ENCODE measurements at regions not wholly inside any gene's neighbourhood (a gene's known extent, or its start where the extent isn't known, plus 50 kb on each side); places are given as distances from the start of the nearest gene placed in this dataset.

DNA sequence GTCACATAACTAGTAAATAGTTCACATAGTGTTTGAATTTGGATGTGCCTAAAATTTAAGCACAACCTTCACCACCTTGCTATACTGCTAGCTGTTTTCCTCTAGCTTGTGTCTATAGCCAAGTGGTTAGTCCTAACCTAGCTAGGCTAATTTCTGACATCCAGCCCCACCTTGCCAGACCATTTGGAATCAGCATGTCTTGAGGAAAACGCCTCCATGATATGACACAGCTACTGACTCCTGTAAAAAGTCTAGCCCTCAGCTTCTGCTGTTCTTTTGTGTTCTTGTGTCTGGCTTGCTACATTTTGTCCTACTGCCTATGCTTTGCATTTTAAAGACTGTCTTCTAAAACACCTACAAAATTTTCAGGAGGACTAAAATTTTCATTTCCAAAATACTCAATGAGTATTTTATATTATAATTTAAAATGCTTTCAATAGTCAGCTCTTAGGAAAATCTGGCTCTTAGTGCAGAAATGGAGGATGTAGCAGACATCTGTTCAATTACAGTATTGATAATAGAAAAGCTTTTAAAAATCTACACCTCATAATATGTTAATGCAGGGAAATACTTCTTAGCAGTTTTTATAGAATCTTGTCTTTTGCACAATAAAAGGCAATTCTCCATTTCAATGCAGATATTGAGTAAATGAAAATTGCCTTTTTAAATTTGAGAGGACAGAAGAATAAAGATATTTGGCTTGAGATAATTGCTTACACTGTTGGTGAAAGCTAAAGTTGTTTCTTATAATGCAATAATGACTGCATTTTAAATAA is 160.8 kb upstream of the APP start:
- no peaks in the 10 kb centered on the region for H3K27me3 ChIP-seq (ENCODE audit: control insufficient read depth, insufficient read depth, low read length)
- H3K4me3 ChIP-seq (ENCODE audit: low read depth, low read length) = no peak overlapping the region
- no peak for DNase-seq (ENCODE audit: low read depth)
- no peaks in the 10 kb centered on the region for H3K36me3 ChIP-seq (ENCODE audit: control insufficient read depth, insufficient read depth, low read length)
- TF ChIP-seq, protein P1, sequence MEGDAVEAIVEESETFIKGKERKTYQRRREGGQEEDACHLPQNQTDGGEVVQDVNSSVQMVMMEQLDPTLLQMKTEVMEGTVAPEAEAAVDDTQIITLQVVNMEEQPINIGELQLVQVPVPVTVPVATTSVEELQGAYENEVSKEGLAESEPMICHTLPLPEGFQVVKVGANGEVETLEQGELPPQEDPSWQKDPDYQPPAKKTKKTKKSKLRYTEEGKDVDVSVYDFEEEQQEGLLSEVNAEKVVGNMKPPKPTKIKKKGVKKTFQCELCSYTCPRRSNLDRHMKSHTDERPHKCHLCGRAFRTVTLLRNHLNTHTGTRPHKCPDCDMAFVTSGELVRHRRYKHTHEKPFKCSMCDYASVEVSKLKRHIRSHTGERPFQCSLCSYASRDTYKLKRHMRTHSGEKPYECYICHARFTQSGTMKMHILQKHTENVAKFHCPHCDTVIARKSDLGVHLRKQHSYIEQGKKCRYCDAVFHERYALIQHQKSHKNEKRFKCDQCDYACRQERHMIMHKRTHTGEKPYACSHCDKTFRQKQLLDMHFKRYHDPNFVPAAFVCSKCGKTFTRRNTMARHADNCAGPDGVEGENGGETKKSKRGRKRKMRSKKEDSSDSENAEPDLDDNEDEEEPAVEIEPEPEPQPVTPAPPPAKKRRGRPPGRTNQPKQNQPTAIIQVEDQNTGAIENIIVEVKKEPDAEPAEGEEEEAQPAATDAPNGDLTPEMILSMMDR (IDR thresholded peaks at IDR 0.05; ENCODE audit: insufficient read depth, low read length, poor library complexity, severe bottlenecking) = no peak

DNA sequence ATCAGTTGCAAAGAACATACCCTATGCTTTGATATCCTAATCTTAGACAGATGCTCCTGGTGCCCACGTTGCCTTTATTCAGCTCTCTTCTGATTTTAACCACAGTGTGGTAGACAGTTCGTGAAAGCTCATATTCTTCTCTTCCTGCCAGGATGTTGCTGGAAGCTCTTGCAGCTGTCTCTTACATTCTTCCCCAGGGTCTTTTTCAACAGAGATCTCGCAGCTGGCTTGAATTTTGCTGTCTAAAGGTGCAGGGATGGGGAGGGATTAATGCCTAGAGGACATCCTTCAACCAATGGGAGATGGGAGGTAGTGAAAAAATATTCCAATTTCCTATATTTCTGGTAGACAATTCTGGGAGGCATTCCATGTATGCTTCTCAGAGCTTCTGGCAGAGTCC is 150.0 kb upstream of the APP start:
- TF ChIP-seq, protein P1 (IDR thresholded peaks at IDR 0.05; ENCODE audit: insufficient read depth, low read length, poor library complexity, severe bottlenecking) = no peak
- H3K27me3 ChIP-seq (ENCODE audit: control insufficient read depth, insufficient read depth, low read length) = no peaks in the 10 kb centered on the region

DNA sequence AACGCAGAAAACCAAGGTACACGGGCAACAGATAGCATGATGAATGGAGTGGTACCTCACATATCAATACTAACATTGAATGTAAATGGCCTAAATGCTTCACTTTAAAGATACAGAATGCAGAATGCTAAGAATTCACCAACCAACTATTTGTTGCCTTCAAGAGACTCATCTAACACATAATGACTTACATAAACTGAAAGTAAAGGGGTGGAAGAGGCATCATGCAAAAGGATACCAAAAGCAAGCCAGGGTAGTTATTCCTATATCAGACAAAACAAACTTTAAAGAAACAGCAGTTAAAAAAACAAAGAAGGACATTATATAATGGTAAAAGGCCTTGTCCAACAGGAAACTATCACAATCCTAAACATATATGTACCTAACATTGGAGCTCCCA is 137.1 kb upstream of the APP start:
- DNase-seq (ENCODE audit: low read depth) = no peak
- H3K36me3 ChIP-seq (ENCODE audit: control insufficient read depth, insufficient read depth, low read length) = no peaks in the 10 kb centered on the region
- H3K27me3 ChIP-seq (ENCODE audit: control insufficient read depth, insufficient read depth, low read length) = no peaks in the 10 kb centered on the region
- TF ChIP-seq, protein P1 (IDR thresholded peaks at IDR 0.05; ENCODE audit: insufficient read depth, low read length, poor library complexity, severe bottlenecking) = no peak
- H3K4me3 ChIP-seq (ENCODE audit: low read depth, low read length) = no peak overlapping the region

More for the DNA sequence above, 150.0 kb upstream of the APP start:
- Histone ChIP-seq H3K4me3 (ENCODE audit: low read depth, low read length) (no peak overlapping the region), H3K36me3 (ENCODE audit: control insufficient read depth, insufficient read depth, low read length) (no peaks in the 10 kb centered on the region)
- no peak for DNase-seq (ENCODE audit: low read depth)

DNA sequence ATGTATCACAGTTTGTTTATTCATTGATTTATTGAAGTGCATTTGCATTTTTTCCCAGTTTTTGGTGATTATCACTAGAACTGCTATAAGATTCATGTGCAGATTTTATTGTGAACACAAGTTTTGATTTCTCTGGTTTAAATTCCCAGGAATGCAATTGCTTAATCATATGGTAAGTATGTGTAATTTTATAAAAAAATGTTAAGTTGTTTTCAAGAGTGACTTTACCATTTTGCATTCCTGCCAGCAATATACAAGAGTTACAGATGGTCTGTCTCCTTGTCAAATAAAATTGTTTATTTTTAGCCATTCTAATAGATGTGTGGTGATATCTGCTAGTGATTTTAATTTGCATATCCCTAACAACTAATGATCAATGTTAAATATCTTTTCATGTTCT is 127.3 kb upstream of the APP start:
- Histone ChIP-seq H3K27me3 (ENCODE audit: control insufficient read depth, insufficient read depth, low read length) (no peaks in the 10 kb centered on the region), H3K36me3 (ENCODE audit: control insufficient read depth, insufficient read depth, low read length) (no peaks in the 10 kb centered on the region), H3K4me3 (ENCODE audit: low read depth, low read length) (no peak overlapping the region)
- no peak for DNase-seq (ENCODE audit: low read depth)
- TF ChIP-seq, protein P1 (IDR thresholded peaks at IDR 0.05; ENCODE audit: insufficient read depth, low read length, poor library complexity, severe bottlenecking) = no peak

DNA sequence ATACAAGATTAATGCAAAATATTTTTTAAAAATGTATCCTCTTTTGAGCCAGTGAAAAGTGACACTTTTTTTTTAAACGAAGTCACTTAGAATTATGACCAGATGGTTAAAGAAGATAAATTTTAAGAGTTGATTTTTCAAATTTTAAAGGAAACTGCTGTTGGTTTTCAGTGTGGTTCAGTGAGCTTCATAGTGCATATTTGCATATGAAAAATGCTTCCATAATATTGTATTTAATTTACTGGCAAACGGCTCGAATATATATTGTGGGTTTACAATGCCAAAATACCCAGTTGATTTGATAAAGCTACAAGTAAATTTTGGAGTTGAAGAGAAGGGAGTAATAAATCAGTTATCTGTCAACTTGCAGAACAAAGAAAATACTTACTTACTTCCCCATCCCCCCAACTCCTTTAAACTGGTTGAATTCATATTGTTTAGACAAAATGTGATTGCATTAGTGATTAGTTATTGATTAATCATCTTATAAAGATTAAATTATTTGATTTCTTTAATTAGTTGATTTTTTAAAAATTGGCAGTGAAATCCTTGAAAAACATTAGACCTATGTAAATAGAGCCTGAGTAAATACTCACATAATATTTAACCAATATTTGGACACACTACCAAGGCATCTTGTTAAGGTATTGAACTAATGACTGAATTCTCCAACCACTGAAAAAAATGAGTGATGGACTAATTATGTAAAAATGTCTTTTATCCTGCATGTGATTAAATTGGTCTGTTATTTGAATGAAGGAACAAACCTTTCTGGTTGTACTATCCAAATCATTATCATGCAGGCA is 122.8 kb upstream of the APP start:
- no peaks in the 10 kb centered on the region for H3K27me3 ChIP-seq (ENCODE audit: control insufficient read depth, insufficient read depth, low read length)
- TF ChIP-seq, protein P1 (IDR thresholded peaks at IDR 0.05; ENCODE audit: insufficient read depth, low read length, poor library complexity, severe bottlenecking) = no peak
- no peaks in the 10 kb centered on the region for H3K36me3 ChIP-seq (ENCODE audit: control insufficient read depth, insufficient read depth, low read length)
- no peak for DNase-seq (ENCODE audit: low read depth)
- H3K4me3 ChIP-seq (ENCODE audit: low read depth, low read length) = no peak overlapping the region
